Chondrocyte (in vitro differentiated cells): ENCODE measurements at regions not wholly inside any gene's neighbourhood (a gene's known extent, or its start where the extent isn't known, plus 50 kb on each side); places are given as distances from the start of the nearest gene placed in this dataset.

Experiments
- DNase-seq: peaks from one replicate; pipeline ENCODE4 v3.0.0; 2021; ENCODE audit warnings: mixed read lengths, low spot score
- H3K27ac Mint-ChIP-seq: one replicate; pipeline ENCODE4 v1.8.0; 2021; ENCODE audit warnings: mild to moderate bottlenecking, moderate library complexity, mixed read lengths; ENCODE audit not compliant: unreplicated experiment
- H3K27me3 Mint-ChIP-seq: 2 replicates; pipeline ENCODE4 v1.8.0; 2021; ENCODE audit warnings: low read depth, mixed read lengths
- H3K36me3 Mint-ChIP-seq: 2 replicates; pipeline ENCODE4 v1.8.0; 2021; ENCODE audit warnings: low read depth, mixed read lengths
- H3K4me1 Mint-ChIP-seq: 2 replicates; pipeline ENCODE4 v1.8.0; 2021; ENCODE audit warnings: low read depth, mild to moderate bottlenecking, mixed read lengths
- H3K4me3 Mint-ChIP-seq: one replicate; pipeline ENCODE4 v1.8.0; 2021; ENCODE audit warnings: mild to moderate bottlenecking, moderate library complexity, mixed read lengths; ENCODE audit not compliant: unreplicated experiment
- H3K9me3 Mint-ChIP-seq: 2 replicates; pipeline ENCODE4 v1.8.0; 2021; ENCODE audit warnings: low read depth, mixed read lengths
- TF ChIP-seq, protein P1 (sequence below): fragments of 200-600 bp; sonication (generic); IDR thresholded peaks from 2 replicates; pipeline ENCODE4 v1.5.0; 2021; ENCODE audit warnings: antibody characterized with exemption, mild to moderate bottlenecking, moderate library complexity

DNA sequence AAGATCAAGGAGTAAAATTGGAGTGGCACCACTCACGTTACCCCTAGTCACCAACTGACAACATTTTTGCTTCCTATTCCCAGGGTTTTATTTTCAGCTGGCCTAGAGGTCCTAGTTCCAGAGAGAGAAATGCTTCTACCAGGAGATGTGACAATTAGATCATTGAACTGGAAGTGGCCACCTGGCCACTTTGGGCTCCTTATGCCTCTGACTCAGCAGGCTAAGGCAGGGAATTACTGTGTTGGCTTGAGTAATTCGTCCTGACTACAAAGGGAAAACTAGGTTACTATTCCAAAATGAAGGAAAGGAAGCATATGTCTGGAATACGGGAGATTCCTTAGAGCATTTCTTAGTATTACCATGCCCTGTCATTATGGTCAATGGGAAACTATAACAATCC is 831.6 kb upstream of the NDST4 start:
- no peak overlapping the region for H3K27ac Mint-ChIP-seq

DNA sequence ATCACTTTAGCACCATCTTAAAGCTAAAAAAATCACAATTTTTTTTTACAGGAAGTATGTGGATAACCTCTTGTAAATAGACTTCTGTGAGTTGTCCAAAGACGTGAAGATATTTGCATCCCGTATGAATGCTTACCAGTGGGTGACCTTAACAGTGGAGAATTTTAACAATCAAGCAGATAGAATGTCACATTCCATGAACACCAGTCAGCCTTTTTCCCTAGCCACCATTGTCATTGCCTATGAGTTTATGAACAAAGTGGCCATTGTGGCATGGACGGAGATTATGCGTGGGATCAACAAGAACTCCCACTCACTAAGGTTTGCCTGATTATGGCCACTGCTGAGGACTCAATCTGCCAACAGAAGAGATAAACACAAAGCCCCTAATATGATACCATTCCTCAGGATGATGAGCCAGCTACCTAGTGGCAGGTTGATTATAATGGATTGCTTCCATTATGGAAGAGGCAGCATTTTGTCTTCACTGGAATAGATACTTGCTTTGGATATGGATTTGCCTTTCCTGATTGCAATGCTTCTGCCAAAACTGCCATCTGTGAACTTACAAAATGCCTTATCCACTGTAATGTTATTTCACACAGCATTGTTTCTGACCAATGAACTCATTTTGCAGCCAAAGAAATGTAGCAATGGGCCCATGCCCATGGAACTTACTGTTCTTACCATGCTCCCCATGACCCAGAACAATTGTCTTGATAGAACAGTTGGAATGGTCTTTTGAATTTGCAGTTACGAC is 830.9 kb upstream of the NDST4 start:
- no peaks in the 10 kb centered on the region for H3K36me3 Mint-ChIP-seq
- H3K27me3 Mint-ChIP-seq, result no peaks in the 10 kb centered on the region
- TF ChIP-seq, protein P1, sequence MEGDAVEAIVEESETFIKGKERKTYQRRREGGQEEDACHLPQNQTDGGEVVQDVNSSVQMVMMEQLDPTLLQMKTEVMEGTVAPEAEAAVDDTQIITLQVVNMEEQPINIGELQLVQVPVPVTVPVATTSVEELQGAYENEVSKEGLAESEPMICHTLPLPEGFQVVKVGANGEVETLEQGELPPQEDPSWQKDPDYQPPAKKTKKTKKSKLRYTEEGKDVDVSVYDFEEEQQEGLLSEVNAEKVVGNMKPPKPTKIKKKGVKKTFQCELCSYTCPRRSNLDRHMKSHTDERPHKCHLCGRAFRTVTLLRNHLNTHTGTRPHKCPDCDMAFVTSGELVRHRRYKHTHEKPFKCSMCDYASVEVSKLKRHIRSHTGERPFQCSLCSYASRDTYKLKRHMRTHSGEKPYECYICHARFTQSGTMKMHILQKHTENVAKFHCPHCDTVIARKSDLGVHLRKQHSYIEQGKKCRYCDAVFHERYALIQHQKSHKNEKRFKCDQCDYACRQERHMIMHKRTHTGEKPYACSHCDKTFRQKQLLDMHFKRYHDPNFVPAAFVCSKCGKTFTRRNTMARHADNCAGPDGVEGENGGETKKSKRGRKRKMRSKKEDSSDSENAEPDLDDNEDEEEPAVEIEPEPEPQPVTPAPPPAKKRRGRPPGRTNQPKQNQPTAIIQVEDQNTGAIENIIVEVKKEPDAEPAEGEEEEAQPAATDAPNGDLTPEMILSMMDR, result no peak
- no peak for DNase-seq
- H3K4me3 Mint-ChIP-seq, result no peak overlapping the region
- no peak overlapping the region for H3K27ac Mint-ChIP-seq
- no peaks in the 10 kb centered on the region for H3K4me1 Mint-ChIP-seq
- H3K9me3 Mint-ChIP-seq, result peaks cover 12% of the 10 kb centered on the region

More for the DNA sequence above, 831.6 kb upstream of the NDST4 start:
- Mint-ChIP-seq H3K4me3 (no peak overlapping the region), H3K27me3 (no peaks in the 10 kb centered on the region), H3K9me3 (peaks cover 12% of the 10 kb centered on the region), H3K36me3 (no peaks in the 10 kb centered on the region), H3K4me1 (no peaks in the 10 kb centered on the region)
- no peak for DNase-seq
- TF ChIP-seq, protein P1, result no peak

DNA sequence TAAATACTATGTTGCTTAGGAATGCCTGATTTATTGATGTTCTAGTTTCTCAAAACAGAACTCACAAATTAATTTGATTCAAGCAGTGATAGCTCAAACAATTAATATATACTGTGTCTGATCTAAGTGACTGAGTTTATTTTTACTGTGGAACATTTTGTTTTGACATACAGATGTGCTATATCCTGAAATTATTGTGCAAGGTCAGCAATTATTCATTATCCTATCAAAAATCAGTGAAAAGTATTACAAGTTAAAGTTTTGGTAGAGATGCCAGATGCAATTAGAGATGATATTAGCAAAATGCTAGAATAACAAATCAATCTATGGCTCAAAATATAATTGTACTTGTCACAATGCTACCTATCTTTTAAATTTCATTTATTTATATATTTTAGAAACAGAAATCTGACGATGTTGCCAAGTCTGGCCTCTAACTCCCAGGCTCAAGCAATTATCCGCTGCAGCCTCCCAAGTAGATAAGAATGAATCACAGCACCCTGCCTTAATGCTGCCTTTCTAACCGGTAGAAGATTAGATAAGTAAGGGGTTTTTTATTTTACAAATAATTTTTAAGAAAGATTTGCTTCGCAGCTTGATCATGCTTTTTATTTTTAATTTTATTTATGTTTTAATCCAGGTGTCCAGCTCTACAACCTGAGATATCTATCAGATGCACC is 825.5 kb upstream of the NDST4 start:
- no peaks in the 10 kb centered on the region for H3K27me3 Mint-ChIP-seq
- no peaks in the 10 kb centered on the region for H3K36me3 Mint-ChIP-seq
- no peak overlapping the region for H3K4me3 Mint-ChIP-seq
- DNase-seq, result no peak
- no peak overlapping the region for H3K27ac Mint-ChIP-seq
- TF ChIP-seq, protein P1, result no peak
- peaks cover 7% of the 10 kb centered on the region for H3K9me3 Mint-ChIP-seq
- no peaks in the 10 kb centered on the region for H3K4me1 Mint-ChIP-seq

DNA sequence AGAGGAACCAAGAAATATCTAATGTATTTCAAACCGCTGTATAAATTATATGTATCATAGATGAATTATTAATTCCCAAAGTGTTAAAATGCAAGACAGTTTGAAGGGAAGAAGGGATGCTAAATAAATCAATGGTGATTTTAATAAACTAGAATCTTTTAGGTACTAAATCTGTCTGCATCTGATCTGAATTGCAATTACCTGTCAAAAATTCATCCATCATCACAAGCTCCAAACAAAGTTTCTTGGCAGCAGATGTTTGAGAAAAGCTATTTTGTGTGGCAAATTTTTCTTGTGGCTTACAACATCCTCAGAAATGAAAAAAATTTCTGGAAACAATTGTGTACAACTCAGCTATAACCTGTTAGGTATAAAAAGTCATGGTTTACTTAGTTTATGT is 816.0 kb upstream of the NDST4 start:
- Mint-ChIP-seq H3K27ac (no peak overlapping the region), H3K4me1 (no peaks in the 10 kb centered on the region), H3K9me3 (no peaks in the 10 kb centered on the region), H3K27me3 (no peaks in the 10 kb centered on the region), H3K4me3 (no peak overlapping the region), H3K36me3 (no peaks in the 10 kb centered on the region)
- DNase-seq, result no peak
- TF ChIP-seq, protein P1, result no peak

DNA sequence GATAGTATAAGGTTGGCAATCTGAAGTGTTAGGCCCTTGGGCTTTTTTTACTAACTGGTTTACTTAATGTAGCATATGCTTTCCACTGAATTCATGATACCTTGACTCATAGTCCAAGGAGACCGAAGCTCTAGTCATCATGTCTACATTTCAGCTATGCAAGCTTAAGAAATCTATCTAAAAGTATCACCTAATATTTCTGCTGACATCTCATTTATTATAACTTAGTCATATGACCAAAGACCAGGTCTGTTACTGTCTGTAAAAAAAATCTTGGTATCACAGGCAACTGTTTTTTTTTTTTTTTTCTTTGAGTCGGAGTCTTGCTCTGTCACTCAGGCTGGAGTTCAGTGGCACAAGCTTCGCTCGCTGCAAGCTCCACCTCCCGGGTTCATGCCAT is 814.0 kb upstream of the NDST4 start:
- TF ChIP-seq, protein P1, result no peak
- no peak overlapping the region for H3K4me3 Mint-ChIP-seq
- no peak overlapping the region for H3K27ac Mint-ChIP-seq
- no peaks in the 10 kb centered on the region for H3K4me1 Mint-ChIP-seq
- DNase-seq, result no peak
- no peaks in the 10 kb centered on the region for H3K27me3 Mint-ChIP-seq
- H3K9me3 Mint-ChIP-seq, result no peaks in the 10 kb centered on the region
- no peaks in the 10 kb centered on the region for H3K36me3 Mint-ChIP-seq
